Endothelial cell of umbilical vein (primary cell): ENCODE measurements at regions not wholly inside any gene's neighbourhood (a gene's known extent, or its start where the extent isn't known, plus 50 kb on each side); places are given as distances from the start of the nearest gene placed in this dataset.

Experiments
- BruUV-seq: library from RNA; stranded (reverse); fragments of 400-500 nt; replicated peaks from 2 replicates; lab custom pipeline; 2021; lab: Mats Ljungman, UMichigan
- CTCF ChIA-PET: fragments of 300-600, 350-600 bp; sonication (Branson Sonifier 250); formaldehyde crosslinking; loops from one replicate; lab custom pipeline; 2021; ENCODE audit warnings: antibody characterized with exemption, inconsistent platforms; lab: Charles Lee
- POLR2A ChIA-PET: fragments of 300-600, 350-600 bp; sonication (Branson Sonifier 250); formaldehyde crosslinking; loops from one replicate; lab custom pipeline; 2021; ENCODE audit warnings: antibody characterized with exemption, inconsistent platforms; lab: Charles Lee
- DNase-seq: peaks from one replicate; pipeline ENCODE4 v3.0.0-alpha.2; 2011; ENCODE audit warnings: low read depth, low spot score
- FAIRE-seq: peaks from 2 replicates; lab custom pipeline; 2011; peaks lifted over from hg19 to GRCh38; lab: Jason Lieb, UNC
- H2AFZ ChIP-seq: 2 replicates; pipeline ENCODE4 v1.6.0; 2012; ENCODE audit warnings: low read depth, low read length, control low read depth, inconsistent platforms
- H3K27ac ChIP-seq: 2 replicates; pipeline ENCODE4 v1.5.1; 2011; ENCODE audit warnings: low read depth, mild to moderate bottlenecking, control low read depth, low read length, moderate library complexity; ENCODE audit not compliant: insufficient read depth
- H3K27me3 ChIP-seq, 2 experiments: 2 replicates each; pipeline versions ENCODE4 v1.6.0 to v1.6.1; 2011; ENCODE audit warnings: low read length in 2 of 2, mixed read lengths in 1 of 2; ENCODE audit not compliant: control insufficient read depth in 2 of 2, insufficient read depth in 2 of 2
- H3K36me3 ChIP-seq, 2 experiments: 2 replicates in 1 of 2; 3 replicates in 1 of 2; pipeline ENCODE4 v1.5.1; 2011; ENCODE audit warnings: low read length in 2 of 2, mild to moderate bottlenecking in 1 of 2, moderate library complexity in 1 of 2; ENCODE audit not compliant: control insufficient read depth in 2 of 2, insufficient read depth in 2 of 2; ENCODE audit errors: extremely low read depth in 1 of 2
- H3K4me1 ChIP-seq: 3 replicates; pipeline ENCODE4 v1.5.1; 2011; ENCODE audit warnings: mild to moderate bottlenecking, low read length; ENCODE audit not compliant: control insufficient read depth, insufficient read depth; ENCODE audit errors: extremely low read depth
- H3K4me2 ChIP-seq: 2 replicates; pipeline ENCODE4 v1.6.1; 2011; ENCODE audit warnings: low read length, control low read depth, mixed read lengths; ENCODE audit not compliant: insufficient read depth
- H3K4me3 ChIP-seq, 3 experiments: fragments of 200-600 bp in 1 of 3; sonication (generic), shearing (Covaris generic) in 1 of 3; replicated peaks in 1 of 3; 2 replicates each; pipeline ENCODE4 v1.5.1; 2011 to 2016; ENCODE audit warnings: control low read depth in 3 of 3, low read length in 3 of 3, mild to moderate bottlenecking in 2 of 3, inconsistent platforms in 1 of 3, low read depth in 1 of 3, moderate library complexity in 1 of 3; ENCODE audit not compliant: insufficient read depth in 1 of 3
- H3K79me2 ChIP-seq: 2 replicates; pipeline ENCODE4 v1.6.0; 2012; ENCODE audit warnings: low read length, inconsistent platforms; ENCODE audit not compliant: control insufficient read depth, insufficient read depth
- H3K9ac ChIP-seq: replicated peaks from 2 replicates; pipeline ENCODE3; 2011; ENCODE audit warnings: low read length, control low read depth; ENCODE audit not compliant: insufficient read depth; ENCODE audit errors: extremely low read depth
- H3K9me1 ChIP-seq: replicated peaks from 3 replicates; pipeline ENCODE4 v1.6.0; 2011; ENCODE audit warnings: mild to moderate bottlenecking, low read length; ENCODE audit not compliant: control insufficient read depth, insufficient read depth; ENCODE audit errors: extremely low read depth
- H3K9me3 ChIP-seq: replicated peaks from 2 replicates; pipeline ENCODE4 v1.5.1; 2012; ENCODE audit warnings: low read length, inconsistent platforms; ENCODE audit not compliant: control insufficient read depth, insufficient read depth
- H4K20me1 ChIP-seq: replicated peaks from 2 replicates; pipeline ENCODE3; 2011; ENCODE audit warnings: mild to moderate bottlenecking, low read length; ENCODE audit not compliant: control insufficient read depth, insufficient read depth; ENCODE audit errors: extremely low read depth
- CTCF ChIP-seq, 2 donors: IDR thresholded peaks; 1 replicate in 1 of 2; 2 replicates in 1 of 2; pipeline ENCODE4 v1.5.1; 2011; ENCODE audit warnings: low read length in 2 of 2, mild to moderate bottlenecking in 2 of 2, moderate library complexity in 2 of 2, control low read depth in 1 of 2, inconsistent platforms in 1 of 2, low read depth in 1 of 2; ENCODE audit not compliant: insufficient read depth in 1 of 2; ENCODE audit errors: extremely low read depth in 1 of 2
- EZH2 ChIP-seq: IDR thresholded peaks from 2 replicates; pipeline ENCODE4 v1.6.1; 2012; ENCODE audit warnings: borderline replicate concordance, low read depth, mild to moderate bottlenecking, moderate library complexity, low read length, inconsistent platforms; ENCODE audit not compliant: severe bottlenecking
- FOS ChIP-seq: IDR thresholded peaks from 2 replicates; pipeline ENCODE4 v1.6.1; 2011; ENCODE audit warnings: mild to moderate bottlenecking, low read length, moderate library complexity, borderline replicate concordance; ENCODE audit not compliant: insufficient read depth
- GATA2 ChIP-seq: IDR thresholded peaks from 2 replicates; pipeline ENCODE4 v1.7.0; 2011; ENCODE audit warnings: low read depth, mild to moderate bottlenecking, moderate library complexity, mixed read lengths, low read length; ENCODE audit not compliant: insufficient read length, insufficient read depth
- JUN ChIP-seq: IDR thresholded peaks from 2 replicates; pipeline ENCODE4 v1.6.1; 2011; ENCODE audit warnings: borderline replicate concordance, low read depth; ENCODE audit not compliant: insufficient read length, insufficient read depth
- MAX ChIP-seq: IDR thresholded peaks from 2 replicates; pipeline ENCODE4 v1.6.1; 2011; ENCODE audit not compliant: insufficient read depth, insufficient read length
- MYC ChIP-seq: IDR thresholded peaks from one replicate; pipeline ENCODE4 v1.6.1; 2011; ENCODE audit warnings: mild to moderate bottlenecking, low read depth, low read length
- POLR2A ChIP-seq: IDR thresholded peaks from 2 replicates; pipeline ENCODE4 v1.6.1; 2012; ENCODE audit warnings: low read depth, mild to moderate bottlenecking, control low read depth, low read length
- POLR2AphosphoS5 ChIP-seq: IDR thresholded peaks from 2 replicates; pipeline ENCODE4 v1.6.1; 2012; ENCODE audit warnings: low read depth, mild to moderate bottlenecking, control low read depth, low read length, moderate library complexity; ENCODE audit not compliant: insufficient read depth
- dilution Hi-C: fragments of 300-500 bp; cut with MboI; formaldehyde crosslinking; loops from one replicate; pipeline ENCODE4 v1.15.0; 2019; ENCODE audit warnings: low sequenced_read_pairs; ENCODE audit not compliant: extremely low pct_ligation_motif_present
- intact Hi-C: fragments of 100-400 bp; cut with micrococcal nuclease; formaldehyde crosslinking; loops from one replicate; pipeline ENCODE4 v1.10.0; 2022

- no peaks in the 10 kb centered on the region for H4K20me1 ChIP-seq
- H3K36me3 ChIP-seq: no peaks in the 10 kb centered on the region
- no peaks in the 10 kb centered on the region for H3K27me3 ChIP-seq
- no peak overlapping the region for H3K4me3 ChIP-seq
- ChIA-PET POLR2A (no interaction called here), CTCF (no interaction called here)
- FAIRE-seq (no peak), DNase-seq (no peak)
- no peak overlapping the region for H3K4me2 ChIP-seq
- H3K9me3 ChIP-seq: no peaks in the 10 kb centered on the region
- TF ChIP-seq MYC (no peak), POLR2A (no peak), CTCF (IDR thresholded peaks at IDR 0.05; ENCODE audit: extremely low read depth in 1 of 2, insufficient read depth in 1 of 2, low read depth in 1 of 2, low read length in 2 of 2) (no peak), FOS (no peak), POLR2AphosphoS5 (no peak), JUN (no peak), GATA2 (no peak), EZH2 (no peak), MAX (no peak)
- no peaks in the 10 kb centered on the region for H3K9me1 ChIP-seq
- no peaks in the 10 kb centered on the region for H3K79me2 ChIP-seq
- H3K9ac ChIP-seq: no peak overlapping the region
- H2AFZ ChIP-seq: no peak overlapping the region
- intact Hi-C loops: no loop called here
- no peak overlapping the region for H3K27ac ChIP-seq
- no TSS peak for BruUV-seq
- H3K4me1 ChIP-seq: no peaks in the 10 kb centered on the region
- dilution Hi-C loops: no loop called here
Observed at GRCh38 chrX:144214651-144215050, 330.8 kb downstream of the UBE2NL start.
